K562 (cell line): ENCODE measurements at regions not wholly inside any gene's neighbourhood (a gene's known extent, or its start where the extent isn't known, plus 50 kb on each side); places are given as distances from the start of the nearest gene placed in this dataset.

Source experiments
- ARID2 ChIP-seq: fragments of 450-650 bp; IDR thresholded peaks from 2 replicates; pipeline ENCODE4 v1.6.1; 2017; ENCODE audit warnings: antibody characterized with exemption, mild to moderate bottlenecking
- BRD9 ChIP-seq: fragments of 450-650 bp; IDR thresholded peaks from 2 replicates; pipeline ENCODE4 v1.6.1; 2018; ENCODE audit warnings: low read depth; ENCODE audit not compliant: partially characterized antibody
- FOS ChIP-seq: IDR thresholded peaks from 3 replicates; pipeline ENCODE4 v1.6.1; 2011; ENCODE audit not compliant: insufficient read length; ENCODE audit errors: extremely low read depth
- HMG20B ChIP-seq: fragments of 250-450 bp; sonication (Bioruptor Pico); IDR thresholded peaks from 2 replicates; pipeline ENCODE4 v1.5.0; 2021; ENCODE audit warnings: mild to moderate bottlenecking
- RBM22 ChIP-seq: fragments of 200-400 bp; formaldehyde crosslinking; IDR thresholded peaks from 2 replicates; pipeline ENCODE4 v1.6.1; 2018; ENCODE audit warnings: low read length, low read depth; ENCODE audit not compliant: poor library complexity, severe bottlenecking
- RUNX1 ChIP-seq: sonication (generic); IDR thresholded peaks from 2 replicates; pipeline ENCODE4 v1.6.1; 2016; ENCODE audit warnings: antibody characterized with exemption, low read depth
- SMARCC2 ChIP-seq: fragments of 450-650 bp; IDR thresholded peaks from 2 replicates; pipeline ENCODE4 v1.6.1; 2017; ENCODE audit warnings: antibody characterized with exemption, moderate library complexity, mild to moderate bottlenecking, low read depth
- SNRNP70 ChIP-seq: fragments of 200-400 bp; formaldehyde crosslinking; optimal IDR thresholded peaks from 2 replicates; pipeline ENCODE3; 2017; ENCODE audit warnings: low read depth, low read length
- TGIF2 ChIP-seq: sonication (generic); formaldehyde crosslinking; IDR thresholded peaks from 2 replicates; pipeline ENCODE4 v1.8.1; 2022; ENCODE audit warnings: mild to moderate bottlenecking, missing genetic modification reagents, moderate library complexity
- TRIM28 ChIP-seq: fragments of 450-650 bp; IDR thresholded peaks from 2 replicates; pipeline ENCODE4 v1.6.1; 2017
- TSC22D4 ChIP-seq: fragments of 450-650 bp; IDR thresholded peaks from 2 replicates; pipeline ENCODE4 v1.6.1; 2016; ENCODE audit warnings: missing genetic modification characterization, missing biosample characterization, control low read depth
- ZNF175 ChIP-seq: fragments of 200-800 bp; sonication (Bioruptor generic); IDR thresholded peaks from 2 replicates; pipeline ENCODE4 v1.6.1; 2016; ENCODE audit warnings: low read depth, mild to moderate bottlenecking, missing genetic modification characterization, missing compliant biosample characterization
- TF ChIP-seq, protein P1 (sequence below), 2 experiments: IDR thresholded peaks; 2 replicates each; pipeline ENCODE4 v1.6.1; 2011; ENCODE audit warnings: borderline replicate concordance in 1 of 2, control low read depth in 1 of 2, low read depth in 1 of 2, low read length in 1 of 2, mild to moderate bottlenecking in 1 of 2, mixed read lengths in 1 of 2, moderate library complexity in 1 of 2; ENCODE audit not compliant: insufficient read depth in 1 of 2, insufficient read length in 1 of 2, poor library complexity in 1 of 2, severe bottlenecking in 1 of 2; ENCODE audit errors: extremely low read depth in 1 of 2
- TF ChIP-seq, protein P2 (sequence below): fragments of 250-450 bp; sonication (Bioruptor Pico); IDR thresholded peaks from 2 replicates; pipeline ENCODE4 v1.5.0; 2021; ENCODE audit warnings: mild to moderate bottlenecking, moderate library complexity
- TF ChIP-seq, protein P3 (sequence below): sonication (generic); formaldehyde crosslinking; IDR thresholded peaks from 2 replicates; pipeline ENCODE4 v1.8.0; 2022; ENCODE audit warnings: mild to moderate bottlenecking, missing genetic modification reagents
- TF ChIP-seq, protein P4 (sequence below): fragments of 250-450 bp; sonication (Bioruptor Pico); IDR thresholded peaks from 2 replicates; pipeline ENCODE4 v1.8.0; 2021; ENCODE audit warnings: mild to moderate bottlenecking, moderate library complexity
- TF ChIP-seq, protein P5 (sequence below): sonication (generic); formaldehyde crosslinking; IDR thresholded peaks from 2 replicates; pipeline ENCODE4 v1.8.0; 2022; ENCODE audit warnings: mild to moderate bottlenecking, missing genetic modification reagents

DNA sequence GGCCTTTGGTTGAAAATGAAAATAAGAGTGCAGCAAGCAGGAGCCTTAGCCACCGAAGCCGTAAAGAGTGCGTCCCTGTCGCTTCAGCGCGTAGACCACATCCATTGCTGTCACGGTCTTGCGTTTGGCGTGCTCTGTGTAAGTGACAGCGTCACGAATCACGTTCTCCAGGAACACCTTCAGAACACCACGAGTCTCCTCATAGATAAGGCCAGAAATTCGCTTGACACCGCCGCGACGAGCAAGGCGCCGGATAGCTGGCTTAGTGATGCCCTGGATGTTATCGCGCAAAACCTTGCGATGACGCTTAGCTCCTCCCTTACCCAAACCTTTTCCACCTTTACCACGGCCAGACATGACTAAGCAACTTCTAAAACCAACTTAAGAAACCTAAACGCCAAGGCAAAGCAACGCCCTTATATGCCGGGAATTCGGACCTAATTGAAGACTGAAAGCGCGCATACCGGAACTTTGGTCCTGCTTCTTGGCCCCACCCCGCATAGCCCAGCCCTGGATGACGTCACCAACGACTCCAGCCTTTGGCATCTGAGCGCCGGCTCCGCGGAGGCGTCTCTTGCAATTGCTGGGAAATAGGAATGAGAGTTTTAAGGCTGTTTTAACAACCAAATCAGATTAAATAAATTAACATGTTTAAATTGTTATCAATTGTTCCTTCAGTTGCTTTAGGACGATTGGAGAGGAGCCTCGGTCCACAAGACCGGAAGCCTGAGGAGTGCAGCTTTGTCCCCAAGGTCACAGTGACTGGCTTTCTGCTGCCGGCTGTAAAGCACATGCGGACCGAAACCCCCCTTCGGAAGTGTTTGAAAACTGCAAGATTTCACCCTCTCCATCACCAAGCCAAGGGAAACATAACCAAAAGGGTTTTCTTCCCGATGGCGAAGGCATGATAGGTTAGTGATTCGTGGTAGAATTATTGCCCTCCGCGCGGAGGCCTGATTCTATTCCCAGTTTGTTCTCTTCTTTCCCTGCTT, 79.6 kb upstream of the BTN3A2 start (continued):
- TF ChIP-seq, protein P1, sequence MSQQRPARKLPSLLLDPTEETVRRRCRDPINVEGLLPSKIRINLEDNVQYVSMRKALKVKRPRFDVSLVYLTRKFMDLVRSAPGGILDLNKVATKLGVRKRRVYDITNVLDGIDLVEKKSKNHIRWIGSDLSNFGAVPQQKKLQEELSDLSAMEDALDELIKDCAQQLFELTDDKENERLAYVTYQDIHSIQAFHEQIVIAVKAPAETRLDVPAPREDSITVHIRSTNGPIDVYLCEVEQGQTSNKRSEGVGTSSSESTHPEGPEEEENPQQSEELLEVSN (IDR thresholded peaks at IDR 0.05; ENCODE audit: borderline replicate concordance in 1 of 2, extremely low read depth in 1 of 2, insufficient read depth in 1 of 2, insufficient read length in 1 of 2, low read depth in 1 of 2, low read length in 1 of 2, poor library complexity in 1 of 2, severe bottlenecking in 1 of 2): peak; percentile 55 to 70
- TF ChIP-seq TGIF2 (CRISPR knock-in tag): 0 out of 2 replicates have a peak, but pooled peaks have one; percentile 88
- TF ChIP-seq RUNX1: peak; percentile 78; the same call in 1 of the 2 replicates
- peak; percentile 99 for TF ChIP-seq SNRNP70
- peak; percentile 3; the same call in 1 of the 2 replicates for TF ChIP-seq HMG20B (CRISPR knock-in tag)
- peak; percentile 94 for TF ChIP-seq ZNF175 (CRISPR knock-in tag)
- TF ChIP-seq ARID2: no peak
- TF ChIP-seq, protein P2, sequence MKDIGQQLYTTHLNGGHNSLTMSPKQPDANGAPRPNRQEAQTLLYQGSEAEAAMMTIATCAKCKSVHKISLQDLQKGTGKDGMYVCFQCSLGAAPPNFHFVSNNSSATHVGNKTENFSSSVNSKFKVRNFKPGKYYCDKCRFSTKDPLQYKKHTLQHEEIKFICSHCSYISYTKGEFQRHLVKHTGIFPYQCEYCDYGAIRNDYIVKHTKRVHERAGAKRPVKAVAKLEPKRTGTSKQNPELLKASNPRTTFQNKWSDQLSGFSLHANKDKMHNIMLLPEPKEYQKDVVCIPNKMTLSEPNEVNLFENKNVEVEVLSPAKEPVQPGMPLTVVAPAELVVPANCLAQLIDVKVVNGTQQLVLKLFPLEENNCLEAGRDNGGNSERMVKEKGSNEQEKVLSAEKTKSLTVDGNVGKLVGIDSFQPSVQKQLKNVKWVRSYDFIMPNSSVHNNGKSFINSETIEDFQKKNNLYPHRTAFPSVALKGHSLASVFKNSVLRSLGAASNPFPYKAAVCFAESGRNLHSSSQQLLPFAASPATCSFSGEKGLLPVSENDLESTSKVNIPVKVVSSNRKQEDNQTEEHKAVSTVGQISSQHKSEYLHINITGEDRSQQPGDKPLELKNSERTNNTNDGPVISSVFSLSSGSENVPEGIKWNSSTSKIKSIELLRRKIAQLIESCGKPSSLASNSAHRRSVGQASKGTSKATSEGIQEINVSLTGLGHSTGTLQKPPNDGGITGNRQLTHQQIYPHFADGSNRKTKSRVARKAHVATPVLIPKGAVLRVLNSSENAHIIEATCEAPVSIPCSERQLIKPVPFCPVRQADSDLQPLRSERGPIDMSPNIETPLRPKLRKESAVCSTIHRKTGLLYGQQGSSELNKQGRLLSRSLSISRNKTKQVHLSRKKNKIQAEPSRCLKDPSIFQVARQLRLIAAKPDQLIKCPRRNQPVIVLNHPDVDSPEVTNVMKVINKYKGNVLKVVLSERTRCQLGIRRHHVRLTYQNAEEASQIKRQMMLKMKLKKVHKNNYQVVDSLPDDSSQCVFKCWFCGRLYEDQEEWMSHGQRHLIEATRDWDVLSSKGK: no peak
- TF ChIP-seq, protein P3, sequence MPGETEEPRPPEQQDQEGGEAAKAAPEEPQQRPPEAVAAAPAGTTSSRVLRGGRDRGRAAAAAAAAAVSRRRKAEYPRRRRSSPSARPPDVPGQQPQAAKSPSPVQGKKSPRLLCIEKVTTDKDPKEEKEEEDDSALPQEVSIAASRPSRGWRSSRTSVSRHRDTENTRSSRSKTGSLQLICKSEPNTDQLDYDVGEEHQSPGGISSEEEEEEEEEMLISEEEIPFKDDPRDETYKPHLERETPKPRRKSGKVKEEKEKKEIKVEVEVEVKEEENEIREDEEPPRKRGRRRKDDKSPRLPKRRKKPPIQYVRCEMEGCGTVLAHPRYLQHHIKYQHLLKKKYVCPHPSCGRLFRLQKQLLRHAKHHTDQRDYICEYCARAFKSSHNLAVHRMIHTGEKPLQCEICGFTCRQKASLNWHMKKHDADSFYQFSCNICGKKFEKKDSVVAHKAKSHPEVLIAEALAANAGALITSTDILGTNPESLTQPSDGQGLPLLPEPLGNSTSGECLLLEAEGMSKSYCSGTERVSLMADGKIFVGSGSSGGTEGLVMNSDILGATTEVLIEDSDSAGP: no peak; the same call in 1 of the 2 replicates
- TF ChIP-seq, protein P4, sequence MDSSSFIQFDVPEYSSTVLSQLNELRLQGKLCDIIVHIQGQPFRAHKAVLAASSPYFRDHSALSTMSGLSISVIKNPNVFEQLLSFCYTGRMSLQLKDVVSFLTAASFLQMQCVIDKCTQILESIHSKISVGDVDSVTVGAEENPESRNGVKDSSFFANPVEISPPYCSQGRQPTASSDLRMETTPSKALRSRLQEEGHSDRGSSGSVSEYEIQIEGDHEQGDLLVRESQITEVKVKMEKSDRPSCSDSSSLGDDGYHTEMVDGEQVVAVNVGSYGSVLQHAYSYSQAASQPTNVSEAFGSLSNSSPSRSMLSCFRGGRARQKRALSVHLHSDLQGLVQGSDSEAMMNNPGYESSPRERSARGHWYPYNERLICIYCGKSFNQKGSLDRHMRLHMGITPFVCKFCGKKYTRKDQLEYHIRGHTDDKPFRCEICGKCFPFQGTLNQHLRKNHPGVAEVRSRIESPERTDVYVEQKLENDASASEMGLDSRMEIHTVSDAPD: peak; percentile 89
- TF ChIP-seq, protein P5, sequence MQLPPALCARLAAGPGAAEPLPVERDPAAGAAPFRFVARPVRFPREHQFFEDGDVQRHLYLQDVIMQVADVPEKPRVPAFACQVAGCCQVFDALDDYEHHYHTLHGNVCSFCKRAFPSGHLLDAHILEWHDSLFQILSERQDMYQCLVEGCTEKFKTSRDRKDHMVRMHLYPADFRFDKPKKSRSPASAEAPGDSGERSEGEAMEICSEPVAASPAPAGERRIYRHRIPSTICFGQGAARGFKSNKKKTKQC: peak; percentile 74; the same call in 1 of the 2 replicates
- TF ChIP-seq SMARCC2: peak; percentile 61
- TF ChIP-seq BRD9: peak; percentile 96
- TF ChIP-seq RBM22: no peak
- no peak for TF ChIP-seq FOS
- peak; percentile 80 for TF ChIP-seq TRIM28
- no peak for TF ChIP-seq TSC22D4 (tag)
